Activated T-helper 17 cell treated with anti-CD3 and anti-CD28 coated beads, Interleukin-2, amount 50 U/mL, for 72 hours (primary cell): ENCODE measurements at regions not wholly inside any gene's neighbourhood (a gene's known extent, or its start where the extent isn't known, plus 50 kb on each side); places are given as distances from the start of the nearest gene placed in this dataset.

Source experiments
- ATAC-seq: fragments of 150-1000 bp; cut with Tn5 transposase; replicated peaks from 2 replicates; pipeline ENCODE4 v1.10.0; 2021; ENCODE audit warnings: mild to moderate bottlenecking, moderate library complexity
- H3K27ac Mint-ChIP-seq: one replicate; pipeline ENCODE4 v1.8.0; 2022; ENCODE audit warnings: mixed read lengths
- H3K27me3 Mint-ChIP-seq: one replicate; pipeline ENCODE4 v1.8.0; 2022; ENCODE audit warnings: mixed read lengths
- H3K36me3 Mint-ChIP-seq: one replicate; pipeline ENCODE4 v1.8.0; 2022; ENCODE audit warnings: low read depth, mild to moderate bottlenecking, mixed read lengths
- H3K4me1 Mint-ChIP-seq: one replicate; pipeline ENCODE4 v1.8.0; 2022; ENCODE audit warnings: mixed read lengths
- H3K4me3 Mint-ChIP-seq: one replicate; pipeline ENCODE4 v1.8.0; 2022; ENCODE audit warnings: mild to moderate bottlenecking, mixed read lengths
- H3K9me3 Mint-ChIP-seq: one replicate; pipeline ENCODE4 v1.8.0; 2022; ENCODE audit warnings: mixed read lengths

- no peak overlapping the region for H3K27ac Mint-ChIP-seq
- no peaks in the 10 kb centered on the region for H3K9me3 Mint-ChIP-seq
- H3K36me3 Mint-ChIP-seq, result no peaks in the 10 kb centered on the region
- no peak for ATAC-seq
- H3K27me3 Mint-ChIP-seq, result peaks cover 10% of the 10 kb centered on the region
- H3K4me3 Mint-ChIP-seq, result no peak overlapping the region
- peaks cover 12% of the 10 kb centered on the region for H3K4me1 Mint-ChIP-seq
Measured at GRCh38 chr12:95393191-95393790, 80.7 kb upstream of the METAP2 start.

GRCh38 chr12:95395696-95396095 is 78.3 kb upstream of the METAP2 start:
- Mint-ChIP-seq H3K27me3 (peaks cover 10% of the 10 kb centered on the region), H3K36me3 (no peaks in the 10 kb centered on the region), H3K9me3 (no peaks in the 10 kb centered on the region), H3K4me1 (peaks cover 12% of the 10 kb centered on the region), H3K4me3 (no peak overlapping the region), H3K27ac (no peak overlapping the region)
- no peak for ATAC-seq

GRCh38 chr12:95396849-95397468 is 77.0 kb upstream of the METAP2 start:
- H3K4me3 Mint-ChIP-seq, result peak overlapping the region; percentile 48
- peaks cover 12% of the 10 kb centered on the region for H3K4me1 Mint-ChIP-seq
- peaks cover 15% of the 10 kb centered on the region for H3K27me3 Mint-ChIP-seq
- peak overlapping the region; percentile 16 for H3K27ac Mint-ChIP-seq
- ATAC-seq, result peak; percentile 90
- H3K36me3 Mint-ChIP-seq, result no peaks in the 10 kb centered on the region
- no peaks in the 10 kb centered on the region for H3K9me3 Mint-ChIP-seq

- H3K9me3 Mint-ChIP-seq, result no peaks in the 10 kb centered on the region
- H3K36me3 Mint-ChIP-seq, result no peaks in the 10 kb centered on the region
- peak overlapping the region; percentile 16 for H3K27ac Mint-ChIP-seq
- peak overlapping the region; percentile 48 for H3K4me3 Mint-ChIP-seq
- H3K4me1 Mint-ChIP-seq, result peaks cover 12% of the 10 kb centered on the region
- H3K27me3 Mint-ChIP-seq, result peaks cover 15% of the 10 kb centered on the region
- no peak for ATAC-seq
Measured at GRCh38 chr12:95397571-95397970, 76.4 kb upstream of the METAP2 start.

GRCh38 chr12:95402096-95402495 is 71.9 kb upstream of the METAP2 start:
- Mint-ChIP-seq H3K9me3 (no peaks in the 10 kb centered on the region), H3K4me1 (peaks cover 7% of the 10 kb centered on the region), H3K36me3 (no peaks in the 10 kb centered on the region), H3K4me3 (no peak overlapping the region), H3K27ac (no peak overlapping the region), H3K27me3 (peaks cover 14% of the 10 kb centered on the region)
- no peak for ATAC-seq

GRCh38 chr12:95408201-95408600 is 65.8 kb upstream of the METAP2 start:
- no peaks in the 10 kb centered on the region for H3K9me3 Mint-ChIP-seq
- no peak overlapping the region for H3K27ac Mint-ChIP-seq
- no peaks in the 10 kb centered on the region for H3K4me1 Mint-ChIP-seq
- ATAC-seq, result no peak
- no peak overlapping the region for H3K4me3 Mint-ChIP-seq
- H3K27me3 Mint-ChIP-seq, result peaks cover 6% of the 10 kb centered on the region
- no peaks in the 10 kb centered on the region for H3K36me3 Mint-ChIP-seq

- Mint-ChIP-seq H3K4me1 (no peaks in the 10 kb centered on the region), H3K27me3 (peaks cover 3% of the 10 kb centered on the region), H3K9me3 (no peaks in the 10 kb centered on the region), H3K4me3 (no peak overlapping the region), H3K27ac (no peak overlapping the region), H3K36me3 (no peaks in the 10 kb centered on the region)
- no peak for ATAC-seq
Measured at GRCh38 chr12:95411057-95411456, 62.9 kb upstream of the METAP2 start.

- Mint-ChIP-seq H3K4me3 (no peak overlapping the region), H3K9me3 (no peaks in the 10 kb centered on the region), H3K36me3 (no peaks in the 10 kb centered on the region), H3K27ac (no peak overlapping the region), H3K4me1 (no peaks in the 10 kb centered on the region), H3K27me3 (peaks cover 3% of the 10 kb centered on the region)
- ATAC-seq, result no peak
Measured at GRCh38 chr12:95411466-95411865, 62.5 kb upstream of the METAP2 start.

GRCh38 chr12:95412482-95413311 is 61.3 kb upstream of the METAP2 start:
- Mint-ChIP-seq H3K4me1 (no peaks in the 10 kb centered on the region), H3K36me3 (no peaks in the 10 kb centered on the region), H3K4me3 (no peak overlapping the region), H3K9me3 (no peaks in the 10 kb centered on the region), H3K27me3 (peaks cover 3% of the 10 kb centered on the region), H3K27ac (no peak overlapping the region)
- no peak for ATAC-seq

GRCh38 chr12:95413576-95413975 is 60.4 kb upstream of the METAP2 start:
- no peak overlapping the region for H3K27ac Mint-ChIP-seq
- ATAC-seq, result no peak
- no peaks in the 10 kb centered on the region for H3K27me3 Mint-ChIP-seq
- H3K9me3 Mint-ChIP-seq, result no peaks in the 10 kb centered on the region
- no peaks in the 10 kb centered on the region for H3K4me1 Mint-ChIP-seq
- no peak overlapping the region for H3K4me3 Mint-ChIP-seq
- no peaks in the 10 kb centered on the region for H3K36me3 Mint-ChIP-seq

GRCh38 chr12:95415451-95415850 is 58.5 kb upstream of the METAP2 start:
- Mint-ChIP-seq H3K36me3 (no peaks in the 10 kb centered on the region), H3K27ac (no peak overlapping the region), H3K9me3 (no peaks in the 10 kb centered on the region), H3K4me1 (no peaks in the 10 kb centered on the region), H3K4me3 (no peak overlapping the region), H3K27me3 (no peaks in the 10 kb centered on the region)
- ATAC-seq, result no peak

- no peak for ATAC-seq
- Mint-ChIP-seq H3K4me1 (no peaks in the 10 kb centered on the region), H3K4me3 (no peak overlapping the region), H3K36me3 (no peaks in the 10 kb centered on the region), H3K27ac (no peak overlapping the region), H3K9me3 (no peaks in the 10 kb centered on the region), H3K27me3 (no peaks in the 10 kb centered on the region)
Measured at GRCh38 chr12:95416111-95416636, 57.8 kb upstream of the METAP2 start.

GRCh38 chr12:95417372-95417771 is 56.6 kb upstream of the METAP2 start:
- Mint-ChIP-seq H3K27me3 (no peaks in the 10 kb centered on the region), H3K4me3 (no peak overlapping the region), H3K36me3 (no peaks in the 10 kb centered on the region), H3K9me3 (no peaks in the 10 kb centered on the region), H3K27ac (no peak overlapping the region), H3K4me1 (no peaks in the 10 kb centered on the region)
- no peak for ATAC-seq

GRCh38 chr12:95418142-95418541 is 55.8 kb upstream of the METAP2 start:
- Mint-ChIP-seq H3K27ac (no peak overlapping the region), H3K9me3 (no peaks in the 10 kb centered on the region), H3K4me3 (no peak overlapping the region), H3K4me1 (no peaks in the 10 kb centered on the region), H3K27me3 (no peaks in the 10 kb centered on the region), H3K36me3 (no peaks in the 10 kb centered on the region)
- ATAC-seq, result no peak
